ENCODE measurements at regions not wholly inside any gene's neighbourhood (a gene's known extent, or its start where the extent isn't known, plus 50 kb on each side); places are given as distances from the start of the nearest gene placed in this dataset.
"Not testable (repeated sequence)": the region's sequence is repeated elsewhere in the genome, so short reads cannot be mapped to it uniquely, and the experiment has no call there.

GRCh38 chr1:65593516-65593915 lies 173.0 kb downstream of the LEPR start:
- FAIRE-seq: no peak

- no peak for FAIRE-seq
These were observed 175.3 kb downstream of the LEPR start for GRCh38 chr1:65595724-65596123.

GRCh38 chr1:65596768-65597167 lies 176.3 kb downstream of the LEPR start:
- FAIRE-seq: no peak

- FAIRE-seq: no peak
These were observed 185.2 kb downstream of the LEPR start for GRCh38 chr1:65605621-65606020.

GRCh38 chr1:65606426-65606825 lies 186.0 kb downstream of the LEPR start:
- no peak for FAIRE-seq

GRCh38 chr1:65613884-65614283 lies 178.8 kb upstream of the PDE4B start:
- no peak for FAIRE-seq

GRCh38 chr1:65615859-65616258 lies 176.8 kb upstream of the PDE4B start:
- no peak for FAIRE-seq

GRCh38 chr1:65621721-65622120 lies 171.0 kb upstream of the PDE4B start:
- not testable (repeated sequence) for FAIRE-seq

GRCh38 chr1:65623895-65624294 lies 168.8 kb upstream of the PDE4B start:
- FAIRE-seq: no peak

GRCh38 chr1:65625528-65625927 lies 167.2 kb upstream of the PDE4B start:
- FAIRE-seq: no peak

- FAIRE-seq: no peak
These were observed 166.7 kb upstream of the PDE4B start for GRCh38 chr1:65626003-65626402.

GRCh38 chr1:65629788-65630187 lies 162.9 kb upstream of the PDE4B start:
- FAIRE-seq: no peak

- FAIRE-seq: no peak
These were observed 161.8 kb upstream of the PDE4B start for GRCh38 chr1:65630855-65631254.

- FAIRE-seq: peak; percentile 78
These were observed 160.5 kb upstream of the PDE4B start for GRCh38 chr1:65632235-65632634.

- no peak for FAIRE-seq
These were observed 152.6 kb upstream of the PDE4B start for GRCh38 chr1:65640046-65640445.

- FAIRE-seq: not testable (repeated sequence)
These were observed 143.5 kb upstream of the PDE4B start for GRCh38 chr1:65649185-65649584.

GRCh38 chr1:65650682-65651081 lies 142.0 kb upstream of the PDE4B start:
- FAIRE-seq: no peak

GRCh38 chr1:65654526-65654925 lies 138.2 kb upstream of the PDE4B start:
- not testable (repeated sequence) for FAIRE-seq

GRCh38 chr1:65657609-65658008 lies 135.1 kb upstream of the PDE4B start:
- not testable (repeated sequence) for FAIRE-seq

GRCh38 chr1:65658122-65658521 lies 134.6 kb upstream of the PDE4B start:
- FAIRE-seq: no peak

GRCh38 chr1:65668368-65668767 lies 124.3 kb upstream of the PDE4B start:
- no peak for FAIRE-seq

GRCh38 chr1:65670518-65670917 lies 122.2 kb upstream of the PDE4B start:
- no peak for FAIRE-seq

- no peak for FAIRE-seq
These were observed 118.2 kb upstream of the PDE4B start for GRCh38 chr1:65674522-65674921.

GRCh38 chr1:65679773-65680172 lies 112.9 kb upstream of the PDE4B start:
- no peak for FAIRE-seq

GRCh38 chr1:65681096-65681495 lies 111.6 kb upstream of the PDE4B start:
- FAIRE-seq: no peak

Data from colon (tissue), 2 donors.